T-helper 2 cell (primary cell): ENCODE measurements at regions not wholly inside any gene's neighbourhood (a gene's known extent, or its start where the extent isn't known, plus 50 kb on each side); places are given as distances from the start of the nearest gene placed in this dataset.
"Not testable (repeated sequence)": the region's sequence is repeated elsewhere in the genome, so short reads cannot be mapped to it uniquely, and the experiment has no call there.

Experiments used
- DNase-seq, 5 experiments: peaks; one replicate each; pipeline versions ENCODE4 v3.0.0 to v3.0.0-alpha.2; 2012 to 2022

GRCh38 chr1:81197591-81197990 is 603.1 kb upstream of the ADGRL2 start:
- no peak for DNase-seq

- DNase-seq = no peak
Observed at GRCh38 chr1:81192647-81193642, 607.8 kb upstream of the ADGRL2 start.

GRCh38 chr1:81190003-81190402 is 610.7 kb upstream of the ADGRL2 start:
- no peak for DNase-seq

GRCh38 chr1:81187635-81188034 is 613.1 kb upstream of the ADGRL2 start:
- DNase-seq = no peak

GRCh38 chr1:81186261-81186660 is 614.5 kb upstream of the ADGRL2 start:
- DNase-seq = no peak

GRCh38 chr1:81183553-81183952 is 617.2 kb upstream of the ADGRL2 start:
- no peak for DNase-seq

GRCh38 chr1:81183051-81183450 is 617.7 kb upstream of the ADGRL2 start:
- DNase-seq = no peak

GRCh38 chr1:81179242-81179641 is 621.5 kb upstream of the ADGRL2 start:
- no peak for DNase-seq

GRCh38 chr1:81178431-81179093 is 622.2 kb upstream of the ADGRL2 start:
- DNase-seq = not testable (repeated sequence)

GRCh38 chr1:81174811-81175476 is 625.8 kb upstream of the ADGRL2 start:
- no peak for DNase-seq

- no peak for DNase-seq
Observed at GRCh38 chr1:81174052-81174451, 626.7 kb upstream of the ADGRL2 start.

GRCh38 chr1:81172483-81172882 is 628.3 kb upstream of the ADGRL2 start:
- DNase-seq = no peak

- DNase-seq = no peak
Observed at GRCh38 chr1:81170721-81171120, 630.0 kb upstream of the ADGRL2 start.

- DNase-seq = no peak
Observed at GRCh38 chr1:81165963-81166362, 634.8 kb upstream of the ADGRL2 start.

- DNase-seq = no peak
Observed at GRCh38 chr1:81160696-81161095, 640.0 kb upstream of the ADGRL2 start.

GRCh38 chr1:81158592-81158991 is 642.1 kb upstream of the ADGRL2 start:
- DNase-seq = no peak

GRCh38 chr1:81157686-81158085 is 643.0 kb upstream of the ADGRL2 start:
- no peak for DNase-seq

- no peak for DNase-seq
Observed at GRCh38 chr1:81156887-81157286, 643.8 kb upstream of the ADGRL2 start.

- no peak for DNase-seq
Observed at GRCh38 chr1:81155131-81155530, 645.6 kb upstream of the ADGRL2 start.

- DNase-seq = no peak
Observed at GRCh38 chr1:81151206-81151605, 649.5 kb upstream of the ADGRL2 start.

GRCh38 chr1:81149649-81150325 is 650.9 kb upstream of the ADGRL2 start:
- DNase-seq = no peak

- no peak for DNase-seq
Observed at GRCh38 chr1:81144240-81144825, 656.4 kb upstream of the ADGRL2 start.
